Epithelial cell of proximal tubule (primary cell): ENCODE measurements at regions not wholly inside any gene's neighbourhood (a gene's known extent, or its start where the extent isn't known, plus 50 kb on each side); places are given as distances from the start of the nearest gene placed in this dataset.

ENCODE experiments used
- DNase-seq: peaks from one replicate; pipeline ENCODE4 v3.0.0-alpha.2; 2011; ENCODE audit warnings: low read depth
- H3K4me3 ChIP-seq: 2 replicates; pipeline ENCODE4 v1.5.1; 2011; ENCODE audit warnings: low read depth, mild to moderate bottlenecking, low read length
- CTCF ChIP-seq: conservative IDR thresholded peaks from 2 replicates; pipeline ENCODE4 v1.5.1; 2012; ENCODE audit warnings: low read depth, mild to moderate bottlenecking, low read length

- no peak for TF ChIP-seq CTCF
- no peak for DNase-seq
- no peak overlapping the region for H3K4me3 ChIP-seq
Measured at GRCh38 chr7:28318101-28318762, 94.1 kb upstream of the CREB5 start.

- DNase-seq = no peak
- no peak for TF ChIP-seq CTCF
- H3K4me3 ChIP-seq = no peak overlapping the region
Measured at GRCh38 chr7:28323833-28324232, 88.5 kb upstream of the CREB5 start.

- TF ChIP-seq CTCF = no peak
- DNase-seq = no peak
Measured at GRCh38 chr7:28328146-28328545, 84.2 kb upstream of the CREB5 start.

GRCh38 chr7:28328822-28329660, 83.3 kb upstream of the CREB5 start:
- no peak overlapping the region for H3K4me3 ChIP-seq
- TF ChIP-seq CTCF = no peak
- no peak for DNase-seq

More at GRCh38 chr7:28328146-28328545, 84.2 kb upstream of the CREB5 start:
- no peak overlapping the region for H3K4me3 ChIP-seq

- no peak for DNase-seq
- no peak overlapping the region for H3K4me3 ChIP-seq
- TF ChIP-seq CTCF = no peak
Measured at GRCh38 chr7:28329661-28330363, 82.5 kb upstream of the CREB5 start.

GRCh38 chr7:28330384-28331070, 81.8 kb upstream of the CREB5 start:
- no peak for DNase-seq
- H3K4me3 ChIP-seq = no peak overlapping the region
- TF ChIP-seq CTCF = no peak
